GM21619 (cell line): ENCODE measurements at regions not wholly inside any gene's neighbourhood (a gene's known extent, or its start where the extent isn't known, plus 50 kb on each side); places are given as distances from the start of the nearest gene placed in this dataset.

ENCODE experiments used
- ATAC-seq: cut with Tn5 transposase; IDR thresholded peaks from one replicate; pipeline ENCODE4 v1.9.1; 2021; ENCODE audit not compliant: unreplicated experiment

- no peak for ATAC-seq
Measured at GRCh38 chr2:215749092-215749957, 264.0 kb downstream of the MREG start.

- no peak for ATAC-seq
Measured at GRCh38 chr2:215748446-215748845, 264.9 kb downstream of the MREG start.

- ATAC-seq, result no peak
Measured at GRCh38 chr2:215746887-215747615, 266.3 kb downstream of the MREG start.

- no peak for ATAC-seq
Measured at GRCh38 chr2:215746226-215746886, 267.0 kb downstream of the MREG start.

- no peak for ATAC-seq
Measured at GRCh38 chr2:215745331-215745730, 268.0 kb downstream of the MREG start.

GRCh38 chr2:215744514-215744913 lies 268.8 kb downstream of the MREG start:
- no peak for ATAC-seq

- no peak for ATAC-seq
Measured at GRCh38 chr2:215743066-215743465, 270.3 kb downstream of the MREG start.

- ATAC-seq, result no peak
Measured at GRCh38 chr2:215742021-215742420, 271.3 kb downstream of the MREG start.

GRCh38 chr2:215740071-215740470 lies 273.3 kb downstream of the MREG start:
- ATAC-seq, result no peak

- no peak for ATAC-seq
Measured at GRCh38 chr2:215738351-215738750, 275.0 kb downstream of the MREG start.

GRCh38 chr2:215737477-215737876 lies 275.9 kb downstream of the MREG start:
- no peak for ATAC-seq

- ATAC-seq, result no peak
Measured at GRCh38 chr2:215736653-215737290, 276.6 kb downstream of the MREG start.

- no peak for ATAC-seq
Measured at GRCh38 chr2:215731108-215731658, 282.2 kb downstream of the MREG start.

- ATAC-seq, result no peak
Measured at GRCh38 chr2:215729985-215730620, 283.2 kb downstream of the MREG start.

GRCh38 chr2:215728504-215729065 lies 284.8 kb downstream of the MREG start:
- peak; percentile 65 for ATAC-seq

- peak; percentile 25 for ATAC-seq
Measured at GRCh38 chr2:215727507-215728503, 285.5 kb downstream of the MREG start.

- ATAC-seq, result no peak
Measured at GRCh38 chr2:215726070-215726469, 287.3 kb downstream of the MREG start.

- ATAC-seq, result no peak
Measured at GRCh38 chr2:215724146-215724545, 288.3 kb upstream of the FN1 start.

- no peak for ATAC-seq
Measured at GRCh38 chr2:215723631-215724011, 287.8 kb upstream of the FN1 start.
